WTC11 (cell line): ENCODE measurements at regions not wholly inside any gene's neighbourhood (a gene's known extent, or its start where the extent isn't known, plus 50 kb on each side); places are given as distances from the start of the nearest gene placed in this dataset.

Source experiments
- ELF4 ChIP-seq: sonication (generic); formaldehyde crosslinking; IDR thresholded peaks from 2 replicates; pipeline ENCODE4 v1.8.1; 2022; ENCODE audit warnings: low read depth, mild to moderate bottlenecking, moderate library complexity, missing genetic modification reagents
- FOXJ3 ChIP-seq: sonication (generic); formaldehyde crosslinking; IDR thresholded peaks from 2 replicates; pipeline ENCODE4 v1.9.0; 2021; ENCODE audit warnings: missing genetic modification reagents, mild to moderate bottlenecking, borderline replicate concordance
- NR3C1 ChIP-seq: sonication (generic); formaldehyde crosslinking; conservative IDR thresholded peaks from 2 replicates; pipeline ENCODE4 v1.8.1; 2023; ENCODE audit warnings: low read depth, mild to moderate bottlenecking, missing genetic modification reagents
- TF ChIP-seq, protein P1 (sequence below): sonication (generic); formaldehyde crosslinking; IDR thresholded peaks from 2 replicates; pipeline ENCODE4 v1.8.1; 2022; ENCODE audit warnings: low read depth, missing genetic modification reagents, borderline replicate concordance
- TF ChIP-seq, protein P2 (sequence below): sonication (generic); formaldehyde crosslinking; IDR thresholded peaks from 2 replicates; pipeline ENCODE4 v1.8.0; 2022; ENCODE audit warnings: mild to moderate bottlenecking, missing genetic modification reagents
- TF ChIP-seq, protein P3 (sequence below): sonication (generic); formaldehyde crosslinking; IDR thresholded peaks from 2 replicates; pipeline ENCODE4 v1.8.1; 2023; ENCODE audit warnings: mild to moderate bottlenecking, missing genetic modification reagents
- TF ChIP-seq, protein P4 (sequence below): sonication (generic); formaldehyde crosslinking; conservative IDR thresholded peaks from 2 replicates; pipeline ENCODE4 v1.8.1; 2023; ENCODE audit warnings: mild to moderate bottlenecking, low read depth, missing genetic modification reagents, moderate library complexity
- TF ChIP-seq, protein P5 (sequence below): fragments of 200-600 bp; IDR thresholded peaks from 2 replicates; pipeline ENCODE4 v1.8.0; 2022; ENCODE audit warnings: antibody characterized with exemption
- TF ChIP-seq, protein P6 (sequence below): sonication (generic); formaldehyde crosslinking; IDR thresholded peaks from 2 replicates; pipeline ENCODE4 v1.8.1; 2023; ENCODE audit warnings: mild to moderate bottlenecking, missing genetic modification reagents, moderate library complexity
- TF ChIP-seq, protein P7 (sequence below): sonication (generic); formaldehyde crosslinking; conservative IDR thresholded peaks from 2 replicates; pipeline ENCODE4 v1.8.1; 2022; ENCODE audit warnings: mild to moderate bottlenecking, missing genetic modification reagents

DNA sequence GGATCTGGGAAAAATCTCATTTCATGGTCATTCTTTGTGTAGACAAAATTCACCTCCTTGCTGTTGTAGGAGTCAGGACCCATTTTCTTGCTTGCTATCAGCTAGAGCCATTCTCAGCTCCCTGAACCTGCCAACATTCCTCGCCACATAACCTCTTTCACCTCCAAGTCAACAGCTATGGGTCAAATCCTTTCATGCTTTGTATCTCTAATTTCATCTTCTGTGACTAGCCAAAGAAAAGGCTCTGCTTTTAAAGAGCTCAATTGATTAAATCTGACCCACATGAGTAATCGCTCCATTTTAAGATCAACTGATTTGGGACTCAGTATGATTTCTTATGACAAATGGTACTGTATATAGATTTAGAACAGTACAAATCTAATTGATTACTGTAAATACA lies 89.2 kb upstream of the FOXG1 start:
- TF ChIP-seq, protein P1, sequence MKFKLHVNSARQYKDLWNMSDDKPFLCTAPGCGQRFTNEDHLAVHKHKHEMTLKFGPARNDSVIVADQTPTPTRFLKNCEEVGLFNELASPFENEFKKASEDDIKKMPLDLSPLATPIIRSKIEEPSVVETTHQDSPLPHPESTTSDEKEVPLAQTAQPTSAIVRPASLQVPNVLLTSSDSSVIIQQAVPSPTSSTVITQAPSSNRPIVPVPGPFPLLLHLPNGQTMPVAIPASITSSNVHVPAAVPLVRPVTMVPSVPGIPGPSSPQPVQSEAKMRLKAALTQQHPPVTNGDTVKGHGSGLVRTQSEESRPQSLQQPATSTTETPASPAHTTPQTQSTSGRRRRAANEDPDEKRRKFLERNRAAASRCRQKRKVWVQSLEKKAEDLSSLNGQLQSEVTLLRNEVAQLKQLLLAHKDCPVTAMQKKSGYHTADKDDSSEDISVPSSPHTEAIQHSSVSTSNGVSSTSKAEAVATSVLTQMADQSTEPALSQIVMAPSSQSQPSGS (CRISPR knock-in tag): no peak
- TF ChIP-seq, protein P2, sequence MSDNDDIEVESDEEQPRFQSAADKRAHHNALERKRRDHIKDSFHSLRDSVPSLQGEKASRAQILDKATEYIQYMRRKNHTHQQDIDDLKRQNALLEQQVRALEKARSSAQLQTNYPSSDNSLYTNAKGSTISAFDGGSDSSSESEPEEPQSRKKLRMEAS (CRISPR knock-in tag): no peak
- TF ChIP-seq, protein P3, sequence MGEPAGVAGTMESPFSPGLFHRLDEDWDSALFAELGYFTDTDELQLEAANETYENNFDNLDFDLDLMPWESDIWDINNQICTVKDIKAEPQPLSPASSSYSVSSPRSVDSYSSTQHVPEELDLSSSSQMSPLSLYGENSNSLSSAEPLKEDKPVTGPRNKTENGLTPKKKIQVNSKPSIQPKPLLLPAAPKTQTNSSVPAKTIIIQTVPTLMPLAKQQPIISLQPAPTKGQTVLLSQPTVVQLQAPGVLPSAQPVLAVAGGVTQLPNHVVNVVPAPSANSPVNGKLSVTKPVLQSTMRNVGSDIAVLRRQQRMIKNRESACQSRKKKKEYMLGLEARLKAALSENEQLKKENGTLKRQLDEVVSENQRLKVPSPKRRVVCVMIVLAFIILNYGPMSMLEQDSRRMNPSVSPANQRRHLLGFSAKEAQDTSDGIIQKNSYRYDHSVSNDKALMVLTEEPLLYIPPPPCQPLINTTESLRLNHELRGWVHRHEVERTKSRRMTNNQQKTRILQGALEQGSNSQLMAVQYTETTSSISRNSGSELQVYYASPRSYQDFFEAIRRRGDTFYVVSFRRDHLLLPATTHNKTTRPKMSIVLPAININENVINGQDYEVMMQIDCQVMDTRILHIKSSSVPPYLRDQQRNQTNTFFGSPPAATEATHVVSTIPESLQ: no peak
- TF ChIP-seq, protein P4, sequence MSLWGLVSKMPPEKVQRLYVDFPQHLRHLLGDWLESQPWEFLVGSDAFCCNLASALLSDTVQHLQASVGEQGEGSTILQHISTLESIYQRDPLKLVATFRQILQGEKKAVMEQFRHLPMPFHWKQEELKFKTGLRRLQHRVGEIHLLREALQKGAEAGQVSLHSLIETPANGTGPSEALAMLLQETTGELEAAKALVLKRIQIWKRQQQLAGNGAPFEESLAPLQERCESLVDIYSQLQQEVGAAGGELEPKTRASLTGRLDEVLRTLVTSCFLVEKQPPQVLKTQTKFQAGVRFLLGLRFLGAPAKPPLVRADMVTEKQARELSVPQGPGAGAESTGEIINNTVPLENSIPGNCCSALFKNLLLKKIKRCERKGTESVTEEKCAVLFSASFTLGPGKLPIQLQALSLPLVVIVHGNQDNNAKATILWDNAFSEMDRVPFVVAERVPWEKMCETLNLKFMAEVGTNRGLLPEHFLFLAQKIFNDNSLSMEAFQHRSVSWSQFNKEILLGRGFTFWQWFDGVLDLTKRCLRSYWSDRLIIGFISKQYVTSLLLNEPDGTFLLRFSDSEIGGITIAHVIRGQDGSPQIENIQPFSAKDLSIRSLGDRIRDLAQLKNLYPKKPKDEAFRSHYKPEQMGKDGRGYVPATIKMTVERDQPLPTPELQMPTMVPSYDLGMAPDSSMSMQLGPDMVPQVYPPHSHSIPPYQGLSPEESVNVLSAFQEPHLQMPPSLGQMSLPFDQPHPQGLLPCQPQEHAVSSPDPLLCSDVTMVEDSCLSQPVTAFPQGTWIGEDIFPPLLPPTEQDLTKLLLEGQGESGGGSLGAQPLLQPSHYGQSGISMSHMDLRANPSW (CRISPR knock-in tag): no peak
- TF ChIP-seq, protein P5, sequence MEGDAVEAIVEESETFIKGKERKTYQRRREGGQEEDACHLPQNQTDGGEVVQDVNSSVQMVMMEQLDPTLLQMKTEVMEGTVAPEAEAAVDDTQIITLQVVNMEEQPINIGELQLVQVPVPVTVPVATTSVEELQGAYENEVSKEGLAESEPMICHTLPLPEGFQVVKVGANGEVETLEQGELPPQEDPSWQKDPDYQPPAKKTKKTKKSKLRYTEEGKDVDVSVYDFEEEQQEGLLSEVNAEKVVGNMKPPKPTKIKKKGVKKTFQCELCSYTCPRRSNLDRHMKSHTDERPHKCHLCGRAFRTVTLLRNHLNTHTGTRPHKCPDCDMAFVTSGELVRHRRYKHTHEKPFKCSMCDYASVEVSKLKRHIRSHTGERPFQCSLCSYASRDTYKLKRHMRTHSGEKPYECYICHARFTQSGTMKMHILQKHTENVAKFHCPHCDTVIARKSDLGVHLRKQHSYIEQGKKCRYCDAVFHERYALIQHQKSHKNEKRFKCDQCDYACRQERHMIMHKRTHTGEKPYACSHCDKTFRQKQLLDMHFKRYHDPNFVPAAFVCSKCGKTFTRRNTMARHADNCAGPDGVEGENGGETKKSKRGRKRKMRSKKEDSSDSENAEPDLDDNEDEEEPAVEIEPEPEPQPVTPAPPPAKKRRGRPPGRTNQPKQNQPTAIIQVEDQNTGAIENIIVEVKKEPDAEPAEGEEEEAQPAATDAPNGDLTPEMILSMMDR: no peak
- TF ChIP-seq, protein P6, sequence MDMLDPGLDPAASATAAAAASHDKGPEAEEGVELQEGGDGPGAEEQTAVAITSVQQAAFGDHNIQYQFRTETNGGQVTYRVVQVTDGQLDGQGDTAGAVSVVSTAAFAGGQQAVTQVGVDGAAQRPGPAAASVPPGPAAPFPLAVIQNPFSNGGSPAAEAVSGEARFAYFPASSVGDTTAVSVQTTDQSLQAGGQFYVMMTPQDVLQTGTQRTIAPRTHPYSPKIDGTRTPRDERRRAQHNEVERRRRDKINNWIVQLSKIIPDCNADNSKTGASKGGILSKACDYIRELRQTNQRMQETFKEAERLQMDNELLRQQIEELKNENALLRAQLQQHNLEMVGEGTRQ (CRISPR knock-in tag): no peak
- TF ChIP-seq NR3C1 (no peak), FOXJ3 (no peak), ELF4 (no peak)
- TF ChIP-seq, protein P7, sequence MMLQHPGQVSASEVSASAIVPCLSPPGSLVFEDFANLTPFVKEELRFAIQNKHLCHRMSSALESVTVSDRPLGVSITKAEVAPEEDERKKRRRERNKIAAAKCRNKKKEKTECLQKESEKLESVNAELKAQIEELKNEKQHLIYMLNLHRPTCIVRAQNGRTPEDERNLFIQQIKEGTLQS: no peak
